SU-DHL-6 (cell line): ENCODE measurements at regions not wholly inside any gene's neighbourhood (a gene's known extent, or its start where the extent isn't known, plus 50 kb on each side); places are given as distances from the start of the nearest gene placed in this dataset.

Source experiments
- CTCF ChIP-seq: fragments of 200-600 bp; sonication (generic); IDR thresholded peaks from one replicate; pipeline ENCODE4 v1.5.1; 2017; ENCODE audit warnings: antibody characterized with exemption, mild to moderate bottlenecking, low read length, moderate library complexity; ENCODE audit not compliant: insufficient read depth, poor library complexity, severe bottlenecking
- EZH2phosphoT487 ChIP-seq: fragments of 200-600 bp; sonication (generic), shearing (Covaris generic); conservative IDR thresholded peaks from 2 replicates; pipeline ENCODE4 v1.6.1; 2018; ENCODE audit warnings: mild to moderate bottlenecking, antibody characterized with exemption, low read length, moderate library complexity, mixed read lengths

- no peak for TF ChIP-seq CTCF
- TF ChIP-seq EZH2phosphoT487 = no peak
These were observed 166.2 kb upstream of the INHBA start for GRCh38 chr7:41869091-41869490.
